ENCODE measurements at regions not wholly inside any gene's neighbourhood (a gene's known extent, or its start where the extent isn't known, plus 50 kb on each side); places are given as distances from the start of the nearest gene placed in this dataset.
"Not testable (repeated sequence)": the region's sequence is repeated elsewhere in the genome, so short reads cannot be mapped to it uniquely, and the experiment has no call there.

DNA sequence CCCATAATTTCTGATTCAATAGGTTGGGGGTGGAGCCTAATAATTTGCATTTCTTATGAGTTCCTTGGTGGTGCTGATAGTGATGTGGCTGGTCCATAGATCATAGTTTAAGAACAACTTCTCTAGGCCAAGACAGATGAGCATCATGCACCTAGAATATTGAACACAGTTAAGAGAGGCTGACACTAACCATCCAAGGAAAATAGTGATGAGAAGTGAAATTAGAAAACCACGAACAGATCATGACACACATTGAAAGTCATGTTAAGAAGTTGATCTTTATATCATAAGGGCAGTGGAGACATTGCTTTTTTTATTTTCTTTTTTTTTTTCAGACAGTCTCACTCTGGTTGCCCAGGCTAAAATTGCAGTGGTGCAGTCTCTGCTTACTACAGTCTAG, 205.8 kb downstream of the UBE2NL start:
- H3K9me3 ChIP-seq (ENCODE audit: control insufficient read depth, insufficient read depth, low read length); H3K9ac ChIP-seq (ENCODE audit: low read depth, low read length); H3K27me3 ChIP-seq (ENCODE audit: control insufficient read depth, insufficient read depth, low read length); H3K27ac ChIP-seq (ENCODE audit: low read depth, low read length); H3K36me3 ChIP-seq (ENCODE audit: control insufficient read depth, insufficient read depth, low read length); H3K4me1 ChIP-seq (ENCODE audit: control insufficient read depth, insufficient read depth, low read length); H3K4me3 ChIP-seq (ENCODE audit: low read depth, low read length): not testable (repeated sequence)

DNA sequence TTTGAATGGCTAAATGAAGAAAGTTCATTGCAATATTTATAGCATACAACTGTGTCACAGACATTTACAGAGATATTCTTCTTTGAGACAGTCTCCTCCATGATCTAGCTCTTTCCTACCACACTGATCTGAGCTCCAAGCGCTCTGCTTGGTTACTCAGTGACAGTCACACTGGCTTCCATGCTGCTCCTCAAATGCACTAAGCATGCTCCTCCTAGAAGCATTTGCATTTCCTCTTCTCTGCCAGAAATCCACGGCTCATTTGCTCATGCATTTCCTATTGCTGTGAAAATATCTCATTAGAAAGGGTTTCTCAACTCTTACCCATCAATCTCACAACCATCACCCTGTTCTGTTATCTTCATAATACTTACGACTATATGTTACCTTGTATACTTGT, 208.2 kb downstream of the UBE2NL start:
- H3K4me1 ChIP-seq (ENCODE audit: control insufficient read depth, insufficient read depth, low read length); H3K36me3 ChIP-seq (ENCODE audit: control insufficient read depth, insufficient read depth, low read length); H3K4me3 ChIP-seq (ENCODE audit: low read depth, low read length); H3K27ac ChIP-seq (ENCODE audit: low read depth, low read length); H3K27me3 ChIP-seq (ENCODE audit: control insufficient read depth, insufficient read depth, low read length); H3K9me3 ChIP-seq (ENCODE audit: control insufficient read depth, insufficient read depth, low read length); H3K9ac ChIP-seq (ENCODE audit: low read depth, low read length): not testable (repeated sequence)

GRCh38 chrX:144119490-144119889, 235.6 kb downstream of the UBE2NL start:
- not testable (repeated sequence) for H3K27ac ChIP-seq (ENCODE audit: low read depth, low read length); H3K9me3 ChIP-seq (ENCODE audit: control insufficient read depth, insufficient read depth, low read length); H3K4me3 ChIP-seq (ENCODE audit: low read depth, low read length); H3K4me1 ChIP-seq (ENCODE audit: control insufficient read depth, insufficient read depth, low read length); H3K36me3 ChIP-seq (ENCODE audit: control insufficient read depth, insufficient read depth, low read length); H3K27me3 ChIP-seq (ENCODE audit: control insufficient read depth, insufficient read depth, low read length); H3K9ac ChIP-seq (ENCODE audit: low read depth, low read length)

DNA sequence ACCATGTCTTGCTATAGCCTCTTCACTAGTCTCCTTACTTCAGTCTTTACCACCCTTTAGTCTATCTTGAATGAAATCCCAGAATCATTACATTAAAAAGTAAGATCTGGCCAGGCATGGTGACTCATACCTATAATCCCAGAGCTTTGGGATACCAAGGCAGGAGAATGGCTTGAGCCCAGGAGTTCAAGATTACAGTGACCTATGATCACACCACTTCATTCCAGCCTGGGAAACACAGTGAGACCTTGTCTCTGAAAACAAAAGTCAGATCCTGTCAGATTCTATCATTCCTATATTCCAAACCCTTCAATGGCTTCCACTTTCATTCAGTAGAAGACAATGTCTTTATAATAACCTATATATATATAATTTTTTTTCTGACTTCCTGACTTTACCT, 237.7 kb downstream of the UBE2NL start:
- not testable (repeated sequence) for H3K27me3 ChIP-seq (ENCODE audit: control insufficient read depth, insufficient read depth, low read length); H3K36me3 ChIP-seq (ENCODE audit: control insufficient read depth, insufficient read depth, low read length); H3K9me3 ChIP-seq (ENCODE audit: control insufficient read depth, insufficient read depth, low read length); H3K27ac ChIP-seq (ENCODE audit: low read depth, low read length); H3K4me1 ChIP-seq (ENCODE audit: control insufficient read depth, insufficient read depth, low read length); H3K9ac ChIP-seq (ENCODE audit: low read depth, low read length); H3K4me3 ChIP-seq (ENCODE audit: low read depth, low read length)

DNA sequence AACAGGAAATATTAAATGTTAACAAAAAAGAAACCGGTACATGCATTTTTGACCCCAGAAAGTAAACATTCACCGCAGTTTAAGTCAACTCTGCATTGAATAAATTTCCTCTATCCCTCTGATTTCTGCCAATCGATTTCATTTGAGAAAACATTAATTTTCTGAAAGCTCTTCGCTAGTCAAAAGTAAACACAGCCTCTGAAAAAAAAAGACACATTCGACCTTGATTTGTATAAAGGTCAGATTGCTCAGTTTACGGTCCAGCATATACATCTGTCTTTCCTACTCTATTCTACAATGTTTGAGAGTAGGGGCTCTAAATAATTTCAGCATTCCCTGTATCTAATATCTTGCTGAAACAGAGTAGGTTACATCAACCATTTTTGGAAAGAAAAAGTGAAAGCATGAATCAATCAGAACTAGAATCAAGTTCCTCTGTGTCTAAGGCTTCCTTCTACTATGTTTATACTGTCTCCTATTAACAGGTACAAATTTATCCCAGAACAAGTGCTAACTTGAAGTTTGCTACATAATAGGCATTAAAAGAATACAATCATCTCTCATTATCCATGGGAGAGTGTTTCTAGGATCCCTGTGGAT, 243.8 kb downstream of the UBE2NL start:
- not testable (repeated sequence) for H3K27me3 ChIP-seq (ENCODE audit: control insufficient read depth, insufficient read depth, low read length); H3K9ac ChIP-seq (ENCODE audit: low read depth, low read length); H3K4me3 ChIP-seq (ENCODE audit: low read depth, low read length); H3K4me1 ChIP-seq (ENCODE audit: control insufficient read depth, insufficient read depth, low read length); H3K9me3 ChIP-seq (ENCODE audit: control insufficient read depth, insufficient read depth, low read length); H3K27ac ChIP-seq (ENCODE audit: low read depth, low read length); H3K36me3 ChIP-seq (ENCODE audit: control insufficient read depth, insufficient read depth, low read length)

- H3K4me1 ChIP-seq (ENCODE audit: control insufficient read depth, insufficient read depth, low read length); H3K9me3 ChIP-seq (ENCODE audit: control insufficient read depth, insufficient read depth, low read length); H3K9ac ChIP-seq (ENCODE audit: low read depth, low read length); H3K36me3 ChIP-seq (ENCODE audit: control insufficient read depth, insufficient read depth, low read length); H3K27me3 ChIP-seq (ENCODE audit: control insufficient read depth, insufficient read depth, low read length); H3K27ac ChIP-seq (ENCODE audit: low read depth, low read length); H3K4me3 ChIP-seq (ENCODE audit: low read depth, low read length): not testable (repeated sequence)
These were observed 245.6 kb downstream of the UBE2NL start for GRCh38 chrX:144129511-144129910.

DNA sequence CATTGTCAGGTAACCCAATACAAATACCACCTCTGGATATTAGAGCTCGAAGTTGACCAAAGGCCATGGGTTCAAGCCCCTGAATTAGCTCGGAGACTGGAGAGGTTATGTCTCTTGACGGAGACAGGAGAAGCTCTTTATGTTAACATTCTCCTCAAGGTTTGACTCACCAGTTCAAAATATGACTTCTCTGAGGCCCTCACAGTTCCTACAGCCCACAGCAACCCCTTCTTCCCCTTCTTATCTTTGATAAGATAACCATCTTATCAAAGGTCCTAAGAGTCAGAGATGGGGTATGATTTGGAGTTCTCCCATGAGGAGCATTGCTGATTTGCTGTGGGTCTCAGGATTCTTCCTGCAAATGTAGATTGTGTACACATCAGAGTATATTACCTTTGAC, 246.6 kb downstream of the UBE2NL start:
- H3K4me1 ChIP-seq (ENCODE audit: control insufficient read depth, insufficient read depth, low read length); H3K4me3 ChIP-seq (ENCODE audit: low read depth, low read length); H3K9ac ChIP-seq (ENCODE audit: low read depth, low read length); H3K9me3 ChIP-seq (ENCODE audit: control insufficient read depth, insufficient read depth, low read length); H3K27ac ChIP-seq (ENCODE audit: low read depth, low read length); H3K27me3 ChIP-seq (ENCODE audit: control insufficient read depth, insufficient read depth, low read length); H3K36me3 ChIP-seq (ENCODE audit: control insufficient read depth, insufficient read depth, low read length): not testable (repeated sequence)

DNA sequence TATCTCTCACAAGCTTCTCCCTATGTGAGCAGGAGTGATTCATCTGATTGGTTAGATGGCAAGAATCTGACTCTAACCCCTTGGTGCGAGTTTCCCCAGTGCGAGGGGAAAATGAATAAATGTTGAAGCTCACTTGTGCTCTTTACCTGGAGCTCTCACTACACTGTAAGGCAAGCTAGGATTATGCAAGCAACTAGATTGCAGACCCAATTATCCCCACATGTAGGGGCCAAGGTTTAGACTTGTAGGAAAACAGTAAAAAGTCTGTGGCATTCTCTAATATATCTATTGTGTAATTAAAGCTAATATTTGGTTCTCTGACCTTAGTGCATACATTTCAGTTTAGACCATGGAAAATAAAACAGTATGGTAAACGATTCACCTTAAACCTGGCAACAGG, 247.2 kb downstream of the UBE2NL start:
- H3K27me3 ChIP-seq (ENCODE audit: control insufficient read depth, insufficient read depth, low read length); H3K27ac ChIP-seq (ENCODE audit: low read depth, low read length); H3K36me3 ChIP-seq (ENCODE audit: control insufficient read depth, insufficient read depth, low read length); H3K4me1 ChIP-seq (ENCODE audit: control insufficient read depth, insufficient read depth, low read length); H3K4me3 ChIP-seq (ENCODE audit: low read depth, low read length); H3K9ac ChIP-seq (ENCODE audit: low read depth, low read length); H3K9me3 ChIP-seq (ENCODE audit: control insufficient read depth, insufficient read depth, low read length): not testable (repeated sequence)

DNA sequence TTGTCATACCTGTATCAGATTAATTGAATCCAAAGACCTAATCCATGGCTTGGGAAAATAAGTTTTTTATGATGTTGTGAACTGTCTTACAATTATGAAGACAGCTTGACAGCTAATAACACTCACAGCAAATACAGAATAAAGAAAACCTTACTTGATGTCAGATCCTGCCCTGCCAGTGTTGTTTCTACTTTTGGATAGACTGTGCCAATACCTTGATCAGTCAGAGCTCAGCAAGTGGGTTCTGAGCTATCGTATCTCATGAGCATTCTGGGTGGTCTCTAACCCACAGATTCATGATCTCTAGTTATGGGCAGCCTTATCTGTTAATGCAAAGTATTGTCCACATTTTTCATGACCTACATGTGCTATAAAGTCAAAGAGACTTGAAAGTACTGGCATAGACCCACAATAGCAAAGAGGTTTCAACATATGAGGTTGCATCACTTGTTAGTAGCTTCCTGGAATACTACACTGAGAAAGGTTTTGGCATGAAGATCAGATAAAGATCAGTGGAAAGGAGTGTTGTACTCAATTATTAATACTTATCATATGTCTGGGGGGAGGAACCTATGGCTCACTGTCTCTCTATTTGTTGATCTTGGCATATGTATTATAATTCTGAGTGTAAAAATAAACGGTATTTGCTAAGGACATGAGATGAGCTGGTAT, 250.7 kb downstream of the UBE2NL start:
- H3K4me3 ChIP-seq (ENCODE audit: low read depth, low read length); H3K36me3 ChIP-seq (ENCODE audit: control insufficient read depth, insufficient read depth, low read length); H3K4me1 ChIP-seq (ENCODE audit: control insufficient read depth, insufficient read depth, low read length): not testable (repeated sequence)

GRCh38 chrX:144154474-144154873, 270.6 kb downstream of the UBE2NL start:
- H3K4me3 ChIP-seq (ENCODE audit: low read depth, low read length); H3K27ac ChIP-seq (ENCODE audit: low read depth, low read length): not testable (repeated sequence)

More for the DNA sequence above, 250.7 kb downstream of the UBE2NL start:
- H3K27ac ChIP-seq (ENCODE audit: low read depth, low read length); H3K9me3 ChIP-seq (ENCODE audit: control insufficient read depth, insufficient read depth, low read length); H3K27me3 ChIP-seq (ENCODE audit: control insufficient read depth, insufficient read depth, low read length); H3K9ac ChIP-seq (ENCODE audit: low read depth, low read length): not testable (repeated sequence)

GRCh38 chrX:144185197-144185596, 301.3 kb downstream of the UBE2NL start:
- not testable (repeated sequence) for H3K4me1 ChIP-seq (ENCODE audit: control insufficient read depth, insufficient read depth, low read length); H3K9me3 ChIP-seq (ENCODE audit: control insufficient read depth, insufficient read depth, low read length); H3K27ac ChIP-seq (ENCODE audit: low read depth, low read length); H3K9ac ChIP-seq (ENCODE audit: low read depth, low read length); H3K36me3 ChIP-seq (ENCODE audit: control insufficient read depth, insufficient read depth, low read length); H3K4me3 ChIP-seq (ENCODE audit: low read depth, low read length); H3K27me3 ChIP-seq (ENCODE audit: control insufficient read depth, insufficient read depth, low read length)

More at GRCh38 chrX:144154474-144154873, 270.6 kb downstream of the UBE2NL start:
- not testable (repeated sequence) for H3K9ac ChIP-seq (ENCODE audit: low read depth, low read length); H3K27me3 ChIP-seq (ENCODE audit: control insufficient read depth, insufficient read depth, low read length); H3K36me3 ChIP-seq (ENCODE audit: control insufficient read depth, insufficient read depth, low read length); H3K9me3 ChIP-seq (ENCODE audit: control insufficient read depth, insufficient read depth, low read length); H3K4me1 ChIP-seq (ENCODE audit: control insufficient read depth, insufficient read depth, low read length)

- H3K27me3 ChIP-seq (ENCODE audit: control insufficient read depth, insufficient read depth, low read length); H3K27ac ChIP-seq (ENCODE audit: low read depth, low read length); H3K9me3 ChIP-seq (ENCODE audit: control insufficient read depth, insufficient read depth, low read length): not testable (repeated sequence)
These were observed 304.6 kb downstream of the UBE2NL start for GRCh38 chrX:144188489-144188888.

More at GRCh38 chrX:144188489-144188888, 304.6 kb downstream of the UBE2NL start:
- H3K4me1 ChIP-seq (ENCODE audit: control insufficient read depth, insufficient read depth, low read length); H3K36me3 ChIP-seq (ENCODE audit: control insufficient read depth, insufficient read depth, low read length); H3K4me3 ChIP-seq (ENCODE audit: low read depth, low read length); H3K9ac ChIP-seq (ENCODE audit: low read depth, low read length): not testable (repeated sequence)

All from HUES48 (cell line).